ENCODE measurements at regions not wholly inside any gene's neighbourhood (a gene's known extent, or its start where the extent isn't known, plus 50 kb on each side); places are given as distances from the start of the nearest gene placed in this dataset.

- ATAC-seq (ENCODE audit: insufficient number of reproducible peaks, low FRiP score, low read depth) (no peak), DNase-seq (ENCODE audit: low spot score) (no peak)
- Histone ChIP-seq H3K27me3 (replicated peaks; ENCODE audit: insufficient read depth) (no peaks in the 10 kb centered on the region), H3K36me3 (no peaks in the 10 kb centered on the region), H3K4me3 (no peak overlapping the region), H3K4me1 (ENCODE audit: control insufficient read depth in 1 of 2, low read depth in 2 of 2) (peaks cover 16 to 24% of the 10 kb centered on the region in 2 donors), H3K27ac (no peak overlapping the region), H3K9me3 (no peaks in the 10 kb centered on the region)
- no peak for TF ChIP-seq CTCF (IDR thresholded peaks at IDR 0.05)
Observed at GRCh38 chr16:87182759-87183158, 134.4 kb downstream of the C16orf95 start.

- H3K4me3 ChIP-seq, result no peak overlapping the region
- H3K9me3 ChIP-seq, result no peaks in the 10 kb centered on the region
- no peak for ATAC-seq (ENCODE audit: insufficient number of reproducible peaks, low FRiP score, low read depth)
- H3K27ac ChIP-seq, result no peak overlapping the region
- H3K36me3 ChIP-seq, result no peaks in the 10 kb centered on the region
- peaks cover 8 to 16% of the 10 kb centered on the region in 2 donors for H3K4me1 ChIP-seq (ENCODE audit: control insufficient read depth in 1 of 2, low read depth in 2 of 2)
- DNase-seq (ENCODE audit: low spot score), result no peak
- TF ChIP-seq CTCF (IDR thresholded peaks at IDR 0.05), result no peak
- no peaks in the 10 kb centered on the region for H3K27me3 ChIP-seq (replicated peaks; ENCODE audit: insufficient read depth)
Observed at GRCh38 chr16:87183647-87184046, 133.5 kb downstream of the C16orf95 start.

GRCh38 chr16:87185308-87185707, 131.9 kb downstream of the C16orf95 start:
- DNase-seq (ENCODE audit: low spot score) (no peak), ATAC-seq (ENCODE audit: insufficient number of reproducible peaks, low FRiP score, low read depth) (no peak)
- TF ChIP-seq CTCF (IDR thresholded peaks at IDR 0.05), result no peak
- H3K27me3 ChIP-seq (replicated peaks; ENCODE audit: insufficient read depth), result no peaks in the 10 kb centered on the region
- no peaks in the 10 kb centered on the region for H3K36me3 ChIP-seq
- H3K4me3 ChIP-seq, result no peak overlapping the region
- peaks cover 8% of the 10 kb centered on the region for H3K9me3 ChIP-seq
- H3K4me1 ChIP-seq (ENCODE audit: control insufficient read depth in 1 of 2, low read depth in 2 of 2), result peaks cover 0 to 4% of the 10 kb centered on the region in 2 donors
- H3K27ac ChIP-seq, result no peak overlapping the region

GRCh38 chr16:87185983-87186382, 131.2 kb downstream of the C16orf95 start:
- peaks cover 14% of the 10 kb centered on the region for H3K9me3 ChIP-seq
- DNase-seq (ENCODE audit: low spot score) (no peak), ATAC-seq (ENCODE audit: insufficient number of reproducible peaks, low FRiP score, low read depth) (no peak)
- H3K27me3 ChIP-seq (replicated peaks; ENCODE audit: insufficient read depth), result no peaks in the 10 kb centered on the region
- H3K4me1 ChIP-seq (ENCODE audit: control insufficient read depth in 1 of 2, low read depth in 2 of 2), result peaks cover 0 to 4% of the 10 kb centered on the region in 2 donors
- no peaks in the 10 kb centered on the region for H3K36me3 ChIP-seq
- no peak overlapping the region for H3K4me3 ChIP-seq
- no peak for TF ChIP-seq CTCF (IDR thresholded peaks at IDR 0.05)
- H3K27ac ChIP-seq, result no peak overlapping the region

- no peak for TF ChIP-seq CTCF (IDR thresholded peaks at IDR 0.05)
- H3K9me3 ChIP-seq, result peaks cover 14% of the 10 kb centered on the region
- H3K36me3 ChIP-seq, result no peaks in the 10 kb centered on the region
- DNase-seq (ENCODE audit: low spot score) (no peak), ATAC-seq (ENCODE audit: insufficient number of reproducible peaks, low FRiP score, low read depth) (no peak)
- H3K4me1 ChIP-seq (ENCODE audit: control insufficient read depth in 1 of 2, low read depth in 2 of 2), result peaks cover 0 to 4% of the 10 kb centered on the region in 2 donors
- no peaks in the 10 kb centered on the region for H3K27me3 ChIP-seq (replicated peaks; ENCODE audit: insufficient read depth)
- no peak overlapping the region for H3K4me3 ChIP-seq
- no peak overlapping the region for H3K27ac ChIP-seq
Observed at GRCh38 chr16:87186446-87186845, 130.7 kb downstream of the C16orf95 start.

Measured in thoracic aorta (tissue), 2 donors.